SH-SY5Y (cell line): ENCODE measurements at regions not wholly inside any gene's neighbourhood (a gene's known extent, or its start where the extent isn't known, plus 50 kb on each side); places are given as distances from the start of the nearest gene placed in this dataset.

Experiments used
- GATA2 ChIP-seq: IDR thresholded peaks from 2 replicates; pipeline ENCODE4 v1.6.1; 2011; ENCODE audit warnings: mild to moderate bottlenecking, low read depth, low read length
- GATA3 ChIP-seq: IDR thresholded peaks from 2 replicates; pipeline ENCODE4 v1.6.1; 2011; ENCODE audit warnings: low read depth, mild to moderate bottlenecking, low read length, moderate library complexity

DNA sequence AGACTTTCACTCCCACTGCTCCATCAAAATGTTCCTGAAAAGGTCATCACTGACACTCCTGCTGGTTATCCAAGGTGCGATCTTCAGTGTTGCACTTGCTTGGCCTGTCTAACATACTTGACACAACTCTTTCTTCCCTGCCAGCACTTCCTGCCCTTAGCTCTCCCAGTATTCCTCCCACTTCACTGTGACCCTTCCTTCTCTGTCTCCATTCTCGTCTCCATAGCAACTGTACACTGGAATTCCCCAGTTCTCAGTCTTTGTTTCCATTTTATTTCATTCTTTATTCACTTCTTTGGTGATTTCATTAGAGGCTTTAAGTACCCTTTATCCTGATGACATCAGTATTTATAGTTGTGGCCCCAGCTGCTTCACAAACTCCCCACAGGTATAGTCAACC is 333.0 kb downstream of the IRS1 start:
- TF ChIP-seq GATA2 (no peak), GATA3 (no peak)
